ENCODE measurements at regions not wholly inside any gene's neighbourhood (a gene's known extent, or its start where the extent isn't known, plus 50 kb on each side); places are given as distances from the start of the nearest gene placed in this dataset.
A peak's percentile ranks its signal among the peaks of the same experiment; 100 is the strongest.

GRCh38 chr1:55337801-55338447 lies 122.8 kb upstream of the USP24 start:
- peak; percentile 32 for DNase-seq (ENCODE audit: low spot score)

DNA sequence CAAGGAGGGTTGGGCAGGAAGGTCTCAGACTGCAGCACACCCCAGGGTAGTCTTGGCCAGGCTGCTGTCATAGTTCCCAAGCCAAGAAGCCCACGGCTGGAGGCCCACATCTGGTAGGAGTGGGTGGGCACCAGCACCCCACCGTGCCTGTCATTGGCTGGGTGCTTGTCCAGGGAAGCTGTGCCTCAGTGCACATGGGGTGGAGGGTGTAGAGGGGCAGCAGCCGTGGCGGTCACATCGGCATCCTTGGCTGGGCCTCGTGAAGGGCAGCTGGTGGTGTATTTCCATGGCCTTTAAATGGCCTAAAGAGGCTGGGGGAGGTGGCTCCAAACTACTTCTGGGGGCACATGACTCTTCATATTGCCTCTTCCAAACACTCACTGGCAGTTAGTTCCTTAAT lies 119.6 kb upstream of the USP24 start:
- no peak for DNase-seq (ENCODE audit: low spot score)

- no peak for DNase-seq (ENCODE audit: low spot score)
These were observed 119.0 kb upstream of the USP24 start for GRCh38 chr1:55334160-55334559.

GRCh38 chr1:55333461-55333860 lies 118.3 kb upstream of the USP24 start:
- DNase-seq (ENCODE audit: low spot score): no peak

DNA sequence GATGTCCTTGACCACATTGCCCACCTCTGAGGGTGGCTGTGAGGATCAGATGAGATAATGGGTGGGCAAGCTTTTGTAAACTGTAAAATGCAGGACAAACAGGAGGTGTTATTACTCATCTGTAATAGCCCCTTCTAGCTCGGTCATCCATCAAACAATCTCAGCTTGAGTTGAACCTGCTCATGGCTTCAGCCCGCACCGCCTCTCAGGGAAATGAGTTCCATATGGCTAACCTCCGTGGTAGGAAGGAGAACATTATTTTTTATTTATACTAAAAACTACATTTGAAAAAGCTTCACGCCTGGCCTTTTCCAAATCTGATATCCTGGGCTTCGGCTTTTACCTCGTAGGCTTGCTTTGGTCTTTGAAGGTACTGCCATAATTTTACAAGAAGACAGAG lies 116.2 kb upstream of the USP24 start:
- no peak for DNase-seq (ENCODE audit: low spot score)

- DNase-seq (ENCODE audit: low spot score): no peak
These were observed 114.8 kb upstream of the USP24 start for GRCh38 chr1:55329808-55330432.

GRCh38 chr1:55329091-55329490 lies 113.9 kb upstream of the USP24 start:
- DNase-seq (ENCODE audit: low spot score): no peak

DNA sequence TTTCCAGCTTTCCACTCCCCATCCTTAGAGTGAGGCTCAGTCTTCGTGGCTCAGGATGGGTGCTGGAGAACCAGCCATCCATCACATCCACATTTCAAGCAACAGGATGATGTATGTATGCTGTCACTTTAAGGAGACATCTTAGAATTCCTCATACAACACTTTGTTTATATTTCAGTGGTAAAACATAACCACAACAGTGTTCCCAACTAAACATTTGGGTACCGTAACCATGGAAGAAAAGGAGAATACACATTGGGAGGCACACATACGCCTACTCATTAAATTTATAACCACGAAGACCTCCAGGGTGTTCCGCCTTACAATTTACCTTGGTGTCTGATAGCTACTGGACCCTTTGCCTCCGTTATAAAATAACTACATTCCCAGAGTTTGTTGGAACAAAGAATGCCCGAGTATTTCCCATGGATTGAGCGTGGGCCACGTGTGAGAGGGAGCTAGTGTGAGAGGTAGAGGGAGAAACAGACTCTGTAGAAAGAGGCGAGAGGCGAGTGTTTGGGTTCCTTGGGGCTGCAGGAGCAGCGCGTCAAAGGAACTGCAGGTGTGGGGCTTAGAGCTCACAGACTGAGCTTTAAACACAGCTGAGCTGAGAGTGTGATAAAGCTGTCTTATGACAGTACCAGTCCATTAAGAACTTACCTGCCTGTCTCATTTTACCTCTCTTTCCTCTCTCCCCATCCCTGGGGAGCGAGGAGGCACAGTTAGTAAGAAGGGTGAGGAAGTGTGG lies 111.5 kb upstream of the USP24 start:
- DNase-seq (ENCODE audit: low spot score): no peak

DNA sequence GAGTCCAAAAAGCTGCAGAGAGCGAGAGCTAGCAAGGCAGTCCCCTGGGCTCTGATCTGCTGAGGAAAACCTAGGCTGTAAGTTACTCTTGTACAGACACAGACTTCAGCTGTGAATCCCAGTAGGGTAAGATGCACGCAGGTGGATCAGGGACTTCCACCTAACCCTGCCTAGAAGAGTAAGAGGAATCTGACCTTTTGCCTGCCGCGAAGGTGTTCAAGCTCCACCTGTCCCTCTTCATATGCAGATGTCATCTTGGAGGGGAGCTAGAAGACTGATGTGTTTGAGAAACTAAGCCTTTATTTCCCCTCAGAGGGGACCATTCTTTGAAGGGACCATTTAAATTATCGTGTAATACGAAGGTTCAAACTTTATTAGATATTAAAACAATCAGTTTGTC lies 108.6 kb upstream of the USP24 start:
- no peak for DNase-seq (ENCODE audit: low spot score)

GRCh38 chr1:55322842-55323241 lies 107.7 kb upstream of the USP24 start:
- DNase-seq (ENCODE audit: low spot score): no peak

DNA sequence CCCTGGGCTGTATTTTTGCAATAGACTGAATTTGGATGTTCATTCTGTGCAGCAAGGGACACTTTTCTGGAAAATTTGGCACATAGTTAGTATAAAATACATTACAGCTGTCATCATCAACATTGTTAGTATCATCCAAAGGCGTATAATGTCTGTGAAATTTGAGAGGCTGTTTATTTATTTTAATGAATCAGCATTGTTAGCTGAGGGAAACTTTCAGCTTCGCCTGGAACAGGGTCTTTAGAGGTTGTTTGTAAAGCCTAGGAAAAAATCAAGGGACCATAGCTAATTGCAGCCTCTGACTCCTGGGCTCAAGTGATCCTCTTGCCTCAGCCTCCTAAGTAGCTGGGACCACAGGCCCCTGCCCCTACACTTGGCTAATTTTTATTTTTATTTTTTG lies 106.8 kb upstream of the USP24 start:
- peak; percentile 32 for DNase-seq (ENCODE audit: low spot score)

- no peak for DNase-seq (ENCODE audit: low spot score)
These were observed 105.7 kb upstream of the USP24 start for GRCh38 chr1:55320891-55321290.

DNA sequence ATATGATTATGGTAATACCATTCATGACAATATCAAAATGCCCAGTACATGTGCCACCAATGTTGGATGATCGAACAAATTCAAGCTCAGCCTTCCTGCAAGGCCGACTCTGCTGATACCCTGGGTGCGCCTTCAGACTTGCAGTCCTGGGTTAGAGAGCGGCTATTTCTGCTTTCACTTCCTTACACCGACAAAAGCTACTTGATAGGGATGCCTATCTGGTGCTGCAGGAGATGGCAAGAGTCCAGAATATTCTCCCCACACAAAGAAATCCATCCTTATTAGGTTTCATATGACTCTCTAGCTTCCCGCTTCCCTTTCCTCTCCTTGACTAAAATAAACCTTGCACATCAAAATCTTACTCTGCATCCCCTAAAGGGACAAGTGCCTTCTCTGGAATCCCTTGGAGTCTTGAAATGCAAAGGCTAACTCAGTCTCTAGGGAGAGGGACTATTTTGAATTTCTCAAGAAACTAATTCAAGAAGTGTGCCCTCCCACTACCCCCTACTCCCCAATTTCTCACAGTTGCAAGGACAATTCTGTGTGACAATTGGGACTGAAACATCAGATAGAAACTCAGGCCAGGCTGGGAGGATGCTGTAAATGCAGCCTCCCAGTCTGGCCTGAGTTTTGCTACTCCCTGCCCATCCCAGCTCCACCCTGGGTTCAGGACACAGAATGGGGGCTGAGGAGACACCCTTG lies 103.1 kb upstream of the USP24 start:
- no peak for DNase-seq (ENCODE audit: low spot score)

DNA sequence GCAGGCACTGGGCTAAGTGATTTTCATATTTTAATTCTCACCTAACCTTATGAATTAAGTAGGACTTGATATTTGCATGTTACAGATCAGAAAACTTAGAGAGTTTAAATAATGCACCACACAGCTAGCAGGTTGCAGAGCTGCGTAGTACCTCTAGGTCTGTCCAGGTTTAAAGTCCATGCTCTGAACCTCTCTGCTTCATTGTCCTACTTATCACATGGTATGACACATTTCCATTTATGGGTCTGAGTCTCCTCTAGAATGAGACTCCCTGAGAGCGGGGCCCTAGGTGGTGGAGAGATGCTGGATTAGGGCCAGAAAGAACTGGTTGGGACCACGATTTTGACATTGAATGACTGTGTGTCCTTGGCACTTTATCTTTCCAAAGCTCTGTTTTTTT lies 102.5 kb upstream of the USP24 start:
- no peak for DNase-seq (ENCODE audit: low spot score)

- no peak for DNase-seq (ENCODE audit: low spot score)
These were observed 101.9 kb upstream of the USP24 start for GRCh38 chr1:55316947-55317662.

GRCh38 chr1:55316502-55316901 lies 101.3 kb upstream of the USP24 start:
- no peak for DNase-seq (ENCODE audit: low spot score)

DNA sequence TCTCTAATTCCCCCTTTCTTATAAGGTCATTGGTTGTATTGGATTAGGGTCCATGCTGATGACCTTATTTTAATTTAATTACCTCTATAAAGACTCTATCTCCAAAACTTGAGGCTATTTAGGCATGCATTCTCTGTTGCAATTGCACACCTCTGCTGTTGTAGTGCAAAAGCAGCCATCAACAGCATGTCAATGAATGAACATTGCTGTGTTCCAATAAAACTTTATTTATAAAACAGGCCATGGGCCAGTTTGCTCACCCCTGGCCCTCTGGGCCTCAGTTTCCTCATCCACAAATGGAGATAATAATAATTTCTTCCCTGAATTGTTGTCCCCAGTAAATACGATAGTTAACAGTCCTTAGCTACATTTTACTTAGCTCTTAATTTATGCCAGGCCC lies 100.4 kb upstream of the USP24 start:
- DNase-seq (ENCODE audit: low spot score): no peak

- DNase-seq (ENCODE audit: low spot score): no peak
These were observed 99.6 kb upstream of the USP24 start for GRCh38 chr1:55314740-55315139.

DNA sequence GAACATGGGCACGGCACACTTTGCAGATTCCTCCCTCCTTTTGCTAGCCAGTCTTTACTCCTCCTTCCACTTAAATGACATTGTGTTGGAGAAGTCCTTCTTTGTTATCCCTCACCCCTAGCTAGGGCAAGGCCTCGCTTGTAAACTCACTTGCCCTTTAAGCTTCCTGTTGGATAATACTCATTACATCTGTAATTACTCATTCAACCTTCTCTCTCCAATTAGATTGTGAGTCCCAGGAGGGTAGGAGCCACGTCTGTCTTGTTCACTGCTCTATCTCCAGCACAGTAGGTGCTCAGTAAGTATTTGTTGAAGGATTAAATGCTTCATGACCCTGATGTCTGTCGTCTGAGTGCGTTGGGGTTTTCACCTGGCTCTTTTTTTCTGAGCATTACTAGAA lies 98.7 kb upstream of the USP24 start:
- DNase-seq (ENCODE audit: low spot score): peak; percentile 5

GRCh38 chr1:55311979-55312378 lies 96.8 kb upstream of the USP24 start:
- DNase-seq (ENCODE audit: low spot score): no peak

GRCh38 chr1:55311057-55311641 lies 96.0 kb upstream of the USP24 start:
- DNase-seq (ENCODE audit: low spot score): peak; percentile 69

Data from A172 (cell line).